Tibial artery (tissue), 4 donors: ENCODE measurements at regions not wholly inside any gene's neighbourhood (a gene's known extent, or its start where the extent isn't known, plus 50 kb on each side); places are given as distances from the start of the nearest gene placed in this dataset.

ENCODE experiments used
- DNase-seq, 2 donors: peaks; one replicate each; pipeline ENCODE4 v3.0.0-alpha.2; 2019
- H3K27ac ChIP-seq, 2 donors: fragments of 200-600 bp; sonication (generic) in 1 of 2; 1 replicate in 1 of 2; 2 replicates in 1 of 2; pipeline ENCODE4 v1.5.1; 2018 to 2019; ENCODE audit warnings: mild to moderate bottlenecking in 1 of 2
- H3K27me3 ChIP-seq, 2 donors: fragments of 200-600 bp; sonication (generic) in 1 of 2; one replicate each; pipeline versions ENCODE4 v1.5.1 to v1.6.0; 2016 to 2019
- H3K36me3 ChIP-seq, 3 donors: fragments of 200-600 bp; sonication (generic) in 2 of 3; one replicate each; pipeline ENCODE4 v1.5.1; 2016 to 2019; ENCODE audit warnings: mild to moderate bottlenecking in 2 of 3
- H3K4me1 ChIP-seq, 4 donors: fragments of 200-600 bp; sonication (generic) in 2 of 4; 1 replicate in 3 of 4; 2 replicates in 1 of 4; pipeline ENCODE4 v1.5.1; 2016 to 2019
- H3K4me3 ChIP-seq, 2 donors: fragments of 200-600 bp; sonication (generic) in 1 of 2; 1 replicate in 1 of 2; 2 replicates in 1 of 2; pipeline ENCODE4 v1.5.1; 2018 to 2019; ENCODE audit warnings: mild to moderate bottlenecking in 2 of 2
- H3K9me3 ChIP-seq, 3 donors: fragments of 200-600 bp; sonication (generic) in 1 of 3; one replicate each; pipeline ENCODE4 v1.5.1; 2016 to 2019
- CTCF ChIP-seq, 2 experiments: fragments of 200-600 bp in 1 of 2; fragments of 450-650 bp in 1 of 2; IDR thresholded peaks; one replicate each; pipeline ENCODE4 v1.5.1; 2017 to 2019; ENCODE audit warnings: antibody characterized with exemption in 2 of 2, mild to moderate bottlenecking in 1 of 2, moderate library complexity in 1 of 2
- intact Hi-C: fragments of 100-400 bp; cut with DNase I; formaldehyde crosslinking; loops from one replicate; pipeline ENCODE4 v1.15.0; 2023; ENCODE audit warnings: low total_unique reads

GRCh38 chr7:159272739-159273138 is 128.1 kb upstream of the VIPR2 start:
- Histone ChIP-seq H3K36me3 (no peaks in the 10 kb centered on the region), H3K9me3 (peaks cover 0 to 15% (median 11%) of the 10 kb centered on the region in 3 donors), H3K4me1 (no peaks in the 10 kb centered on the region), H3K27me3 (no peaks in the 10 kb centered on the region), H3K27ac (no peak overlapping the region), H3K4me3 (no peak overlapping the region)
- intact Hi-C loops, result no loop called here
- no peak for DNase-seq
- no peak for TF ChIP-seq CTCF (IDR thresholded peaks at IDR 0.05)

GRCh38 chr7:159271781-159272180 is 127.1 kb upstream of the VIPR2 start:
- intact Hi-C loops, result no loop called here
- no peaks in the 10 kb centered on the region for H3K4me1 ChIP-seq
- H3K9me3 ChIP-seq, result peaks cover 0 to 15% (median 11%) of the 10 kb centered on the region in 3 donors
- H3K27me3 ChIP-seq, result no peaks in the 10 kb centered on the region
- DNase-seq, result no peak
- H3K4me3 ChIP-seq, result no peak overlapping the region
- H3K27ac ChIP-seq, result no peak overlapping the region
- TF ChIP-seq CTCF (IDR thresholded peaks at IDR 0.05), result no peak
- no peaks in the 10 kb centered on the region for H3K36me3 ChIP-seq

GRCh38 chr7:159269745-159270144 is 125.1 kb upstream of the VIPR2 start:
- H3K27ac ChIP-seq, result no peak overlapping the region
- intact Hi-C loops, result no loop called here
- H3K4me1 ChIP-seq, result no peaks in the 10 kb centered on the region
- DNase-seq, result no peak
- H3K9me3 ChIP-seq, result peaks cover 0 to 15% (median 11%) of the 10 kb centered on the region in 3 donors
- no peak overlapping the region for H3K4me3 ChIP-seq
- no peaks in the 10 kb centered on the region for H3K27me3 ChIP-seq
- no peak for TF ChIP-seq CTCF (IDR thresholded peaks at IDR 0.05)
- H3K36me3 ChIP-seq, result no peaks in the 10 kb centered on the region

GRCh38 chr7:159263430-159263829 is 118.8 kb upstream of the VIPR2 start:
- H3K9me3 ChIP-seq, result peaks cover 0 to 18% (median under 1%) of the 10 kb centered on the region in 3 donors
- TF ChIP-seq CTCF (IDR thresholded peaks at IDR 0.05), result no peak
- no peak overlapping the region for H3K27ac ChIP-seq
- no peaks in the 10 kb centered on the region for H3K36me3 ChIP-seq
- no peak overlapping the region for H3K4me3 ChIP-seq
- no peaks in the 10 kb centered on the region for H3K27me3 ChIP-seq
- DNase-seq, result no peak
- intact Hi-C loops, result no loop called here
- H3K4me1 ChIP-seq, result no peaks in the 10 kb centered on the region

GRCh38 chr7:159253657-159254056 is 109.0 kb upstream of the VIPR2 start:
- intact Hi-C loops, result no loop called here
- TF ChIP-seq CTCF (IDR thresholded peaks at IDR 0.05), result no peak
- H3K4me1 ChIP-seq, result no peaks in the 10 kb centered on the region
- H3K9me3 ChIP-seq, result no peaks in the 10 kb centered on the region
- no peaks in the 10 kb centered on the region for H3K27me3 ChIP-seq
- no peak overlapping the region for H3K27ac ChIP-seq
- H3K36me3 ChIP-seq, result no peaks in the 10 kb centered on the region
- no peak overlapping the region for H3K4me3 ChIP-seq
- DNase-seq, result no peak

- TF ChIP-seq CTCF (IDR thresholded peaks at IDR 0.05), result no peak
- Histone ChIP-seq H3K4me1 (no peaks in the 10 kb centered on the region), H3K36me3 (no peaks in the 10 kb centered on the region), H3K27ac (no peak overlapping the region), H3K27me3 (no peaks in the 10 kb centered on the region), H3K9me3 (no peaks in the 10 kb centered on the region), H3K4me3 (no peak overlapping the region)
- intact Hi-C loops, result no loop called here
- DNase-seq, result no peak
These were observed 105.8 kb upstream of the VIPR2 start for GRCh38 chr7:159250471-159250870.
